A673 (cell line): ENCODE measurements at regions not wholly inside any gene's neighbourhood (a gene's known extent, or its start where the extent isn't known, plus 50 kb on each side); places are given as distances from the start of the nearest gene placed in this dataset.

Experiments
- BruUV-seq: library from RNA; stranded (reverse); fragments of 400-500 nt; replicated peaks from 2 replicates; lab custom pipeline; 2021; lab: Mats Ljungman, UMichigan
- CTCF ChIA-PET: fragments of 300-600 bp; sonication (Branson Sonifier 250); formaldehyde crosslinking; loops from one replicate; lab custom pipeline; 2022; ENCODE audit warnings: antibody characterized with exemption; lab: Charles Lee
- POLR2A ChIA-PET: fragments of 300-600 bp; sonication (Branson Sonifier 250); formaldehyde crosslinking; loops from one replicate; lab custom pipeline; 2022; ENCODE audit warnings: antibody characterized with exemption; ENCODE audit not compliant: low non-redundant PET; lab: Charles Lee
- DNase-seq: peaks from one replicate; pipeline ENCODE4 v3.0.0-alpha.2; 2015; ENCODE audit warnings: low spot score
- H3K27ac ChIP-seq: fragments of 200-600 bp; sonication (generic); 2 replicates; pipeline ENCODE4 v1.5.1; 2016; ENCODE audit warnings: mixed run types, low read depth, mild to moderate bottlenecking, mixed read lengths, antibody characterized with exemption, low read length; ENCODE audit not compliant: poor library complexity, severe bottlenecking
- H3K27me3 ChIP-seq: fragments of 200-600 bp; sonication (generic); replicated peaks from 2 replicates; pipeline ENCODE4 v1.6.1; 2017; ENCODE audit warnings: mixed run types, low read depth, mild to moderate bottlenecking, mixed read lengths, antibody characterized with exemption, low read length; ENCODE audit not compliant: insufficient read depth, poor library complexity
- H3K36me3 ChIP-seq: fragments of 200-600 bp; sonication (generic); 2 replicates; pipeline ENCODE4 v1.6.1; 2016; ENCODE audit warnings: mixed run types, mild to moderate bottlenecking, mixed read lengths, antibody characterized with exemption, low read length; ENCODE audit not compliant: insufficient read depth, poor library complexity, severe bottlenecking
- H3K4me1 ChIP-seq: fragments of 200-600 bp; sonication (generic); 2 replicates; pipeline ENCODE4 v1.6.1; 2017; ENCODE audit warnings: mixed run types, mild to moderate bottlenecking, mixed read lengths, antibody characterized with exemption, low read length; ENCODE audit not compliant: insufficient read depth, poor library complexity, severe bottlenecking
- H3K4me3 ChIP-seq: fragments of 200-600 bp; sonication (generic); 2 replicates; pipeline ENCODE4 v1.5.1; 2016; ENCODE audit warnings: low read depth, mixed run types, mild to moderate bottlenecking, mixed read lengths, low read length; ENCODE audit not compliant: poor library complexity, severe bottlenecking
- H3K9me3 ChIP-seq: fragments of 200-600 bp; sonication (generic); 2 replicates; pipeline ENCODE4 v1.6.1; 2016; ENCODE audit warnings: mixed run types, low read depth, mild to moderate bottlenecking, mixed read lengths, antibody characterized with exemption, low read length; ENCODE audit not compliant: poor library complexity, severe bottlenecking
- EZH2 ChIP-seq: fragments of 200-600 bp; sonication (generic); IDR thresholded peaks from 2 replicates; pipeline ENCODE4 v1.6.1; 2017; ENCODE audit warnings: borderline replicate concordance, low read depth, mild to moderate bottlenecking, mixed read lengths, antibody characterized with exemption, low read length; ENCODE audit not compliant: poor library complexity, severe bottlenecking
- intact Hi-C: fragments of 100-400 bp; cut with micrococcal nuclease; formaldehyde crosslinking; loops from one replicate; pipeline ENCODE4 v1.10.0; 2022; ENCODE audit not compliant: unreplicated experiment
- TF ChIP-seq, protein P1 (sequence below): fragments of 300-800, 200-600 bp; sonication (generic); conservative IDR thresholded peaks from 2 replicates; pipeline ENCODE4 v1.5.1; 2017; ENCODE audit warnings: low read depth, mild to moderate bottlenecking, antibody characterized with exemption, low read length, moderate library complexity, mixed read lengths

DNA sequence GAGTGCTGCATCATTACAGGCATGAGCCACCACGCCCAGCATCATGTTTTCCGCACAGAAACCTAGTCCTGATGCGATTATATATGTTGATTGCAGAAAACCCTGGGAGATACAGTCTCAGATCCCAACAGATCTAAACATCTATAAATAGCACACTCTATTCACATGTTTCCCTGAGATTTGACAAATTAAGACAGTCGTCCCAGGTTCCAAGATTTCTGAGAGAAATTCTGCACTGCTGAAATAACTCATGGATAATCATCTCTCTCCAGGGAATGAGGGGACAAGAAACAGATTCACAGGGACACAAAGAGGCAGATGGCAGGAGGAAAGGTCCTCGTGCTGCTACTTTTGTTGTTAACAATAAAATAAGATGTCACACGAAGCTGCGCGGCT, 393.1 kb upstream of the CELF2 start:
- Histone ChIP-seq H3K9me3 (no peaks in the 10 kb centered on the region), H3K4me1 (no peaks in the 10 kb centered on the region), H3K4me3 (no peak overlapping the region), H3K27ac (no peak overlapping the region), H3K27me3 (no peaks in the 10 kb centered on the region), H3K36me3 (no peaks in the 10 kb centered on the region)
- POLR2A ChIA-PET: no interaction called here
- CTCF ChIA-PET: no interaction called here
- no peak for DNase-seq
- intact Hi-C loops: no loop called here
- TF ChIP-seq EZH2: no peak
- TF ChIP-seq, protein P1, sequence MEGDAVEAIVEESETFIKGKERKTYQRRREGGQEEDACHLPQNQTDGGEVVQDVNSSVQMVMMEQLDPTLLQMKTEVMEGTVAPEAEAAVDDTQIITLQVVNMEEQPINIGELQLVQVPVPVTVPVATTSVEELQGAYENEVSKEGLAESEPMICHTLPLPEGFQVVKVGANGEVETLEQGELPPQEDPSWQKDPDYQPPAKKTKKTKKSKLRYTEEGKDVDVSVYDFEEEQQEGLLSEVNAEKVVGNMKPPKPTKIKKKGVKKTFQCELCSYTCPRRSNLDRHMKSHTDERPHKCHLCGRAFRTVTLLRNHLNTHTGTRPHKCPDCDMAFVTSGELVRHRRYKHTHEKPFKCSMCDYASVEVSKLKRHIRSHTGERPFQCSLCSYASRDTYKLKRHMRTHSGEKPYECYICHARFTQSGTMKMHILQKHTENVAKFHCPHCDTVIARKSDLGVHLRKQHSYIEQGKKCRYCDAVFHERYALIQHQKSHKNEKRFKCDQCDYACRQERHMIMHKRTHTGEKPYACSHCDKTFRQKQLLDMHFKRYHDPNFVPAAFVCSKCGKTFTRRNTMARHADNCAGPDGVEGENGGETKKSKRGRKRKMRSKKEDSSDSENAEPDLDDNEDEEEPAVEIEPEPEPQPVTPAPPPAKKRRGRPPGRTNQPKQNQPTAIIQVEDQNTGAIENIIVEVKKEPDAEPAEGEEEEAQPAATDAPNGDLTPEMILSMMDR: no peak
- no TSS peak for BruUV-seq

DNA sequence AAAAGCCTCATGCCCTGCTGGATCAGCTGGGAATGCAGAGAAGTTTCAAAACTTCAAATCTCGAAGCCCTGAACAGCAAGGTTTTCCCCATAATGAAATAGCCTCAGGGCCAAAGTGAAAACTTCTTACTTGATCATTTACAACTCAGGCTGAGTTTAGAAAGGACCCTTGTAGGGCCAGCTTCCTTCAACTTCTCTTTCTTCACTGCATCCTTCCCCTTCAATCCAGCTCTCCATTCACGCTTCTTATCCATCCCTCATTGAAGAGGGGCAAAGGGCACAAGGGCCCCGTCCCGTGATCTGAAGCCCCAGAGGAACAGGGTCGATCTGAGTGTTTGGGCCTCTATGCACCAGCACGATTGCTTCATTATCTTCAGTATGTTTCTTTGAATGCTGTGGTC, 392.2 kb upstream of the CELF2 start:
- intact Hi-C loops: no loop called here
- CTCF ChIA-PET: no interaction called here
- no TSS peak for BruUV-seq
- H3K4me3 ChIP-seq: no peak overlapping the region
- TF ChIP-seq EZH2: no peak
- TF ChIP-seq, protein P1: no peak
- no peak for DNase-seq
- H3K27ac ChIP-seq: no peak overlapping the region
- no peaks in the 10 kb centered on the region for H3K36me3 ChIP-seq
- H3K9me3 ChIP-seq: no peaks in the 10 kb centered on the region
- POLR2A ChIA-PET: no interaction called here
- H3K4me1 ChIP-seq: no peaks in the 10 kb centered on the region
- no peaks in the 10 kb centered on the region for H3K27me3 ChIP-seq

DNA sequence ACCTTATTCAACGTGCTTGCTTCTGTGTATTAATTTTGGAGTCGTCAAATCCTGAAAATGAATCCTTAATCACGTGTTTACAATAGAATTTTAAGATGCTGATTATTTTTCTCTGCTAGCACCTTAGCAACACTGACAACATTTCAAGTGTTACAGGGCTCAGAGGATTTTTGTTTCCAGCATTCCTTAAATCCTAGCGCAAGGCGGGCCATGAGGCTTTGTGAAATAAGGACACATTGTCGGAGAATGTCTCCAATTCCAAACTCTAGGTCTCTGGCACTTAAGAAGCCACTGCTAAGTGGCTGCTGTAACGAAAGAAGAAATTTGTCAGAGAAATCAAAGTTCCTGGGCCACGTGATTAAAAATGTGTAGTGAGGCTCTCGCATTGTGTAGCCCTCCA, 390.9 kb upstream of the CELF2 start:
- no peak for TF ChIP-seq EZH2
- TF ChIP-seq, protein P1: no peak
- ChIA-PET POLR2A (no interaction called here), CTCF (no interaction called here)
- no peaks in the 10 kb centered on the region for H3K4me1 ChIP-seq
- H3K27me3 ChIP-seq: no peaks in the 10 kb centered on the region
- no peaks in the 10 kb centered on the region for H3K9me3 ChIP-seq
- BruUV-seq: no TSS peak
- no peak for DNase-seq
- no peak overlapping the region for H3K27ac ChIP-seq
- no peak overlapping the region for H3K4me3 ChIP-seq
- intact Hi-C loops: no loop called here
- H3K36me3 ChIP-seq: no peaks in the 10 kb centered on the region
